Neural cell (in vitro differentiated cells): ENCODE measurements at regions not wholly inside any gene's neighbourhood (a gene's known extent, or its start where the extent isn't known, plus 50 kb on each side); places are given as distances from the start of the nearest gene placed in this dataset.

Experiments
- H2AFZ ChIP-seq: fragments of 200-600, 300-800 bp; sonication (generic), shearing (Covaris generic); 2 replicates; pipeline ENCODE4 v1.6.0; 2014; ENCODE audit warnings: low read depth, mild to moderate bottlenecking, antibody characterized with exemption, low read length, moderate library complexity
- H3F3A ChIP-seq: fragments of 200-600 bp; shearing (Covaris generic); 2 replicates; pipeline ENCODE4 v1.6.1; 2016; ENCODE audit warnings: mild to moderate bottlenecking, moderate library complexity, mixed read lengths, antibody characterized with exemption, low read length; ENCODE audit not compliant: insufficient read depth, poor library complexity, severe bottlenecking
- H3K27ac ChIP-seq: fragments of 200-600, 300-800 bp; sonication (generic), shearing (Covaris generic); 2 replicates; pipeline ENCODE4 v1.5.1; 2014; ENCODE audit warnings: mild to moderate bottlenecking, low read length, moderate library complexity
- H3K27me3 ChIP-seq: fragments of 300-800, 200-600 bp; sonication (generic), shearing (Covaris generic); 2 replicates; pipeline ENCODE4 v1.6.0; 2014; ENCODE audit warnings: mild to moderate bottlenecking, low read depth, low read length, moderate library complexity; ENCODE audit not compliant: insufficient read depth
- H3K36me3 ChIP-seq: fragments of 300-800, 200-600 bp; sonication (generic), shearing (Covaris generic); 2 replicates; pipeline ENCODE4 v1.5.1; 2014; ENCODE audit warnings: mild to moderate bottlenecking, antibody characterized with exemption, low read length, moderate library complexity; ENCODE audit not compliant: insufficient read depth
- H3K4me2 ChIP-seq: fragments of 300-800, 200-600 bp; sonication (generic), shearing (Covaris generic); 2 replicates; pipeline ENCODE4 v1.6.0; 2014; ENCODE audit warnings: mild to moderate bottlenecking, low read length
- H3K4me3 ChIP-seq: fragments of 300-800, 200-600 bp; sonication (generic), shearing (Covaris generic); 2 replicates; pipeline ENCODE4 v1.5.1; 2014; ENCODE audit warnings: mild to moderate bottlenecking, low read length, moderate library complexity
- H3K79me2 ChIP-seq: fragments of 200-600 bp; shearing (Covaris generic); replicated peaks from 2 replicates; pipeline ENCODE4 v1.6.0; 2014; ENCODE audit warnings: mild to moderate bottlenecking, low read length, moderate library complexity; ENCODE audit not compliant: insufficient read depth
- H3K9ac ChIP-seq: fragments of 300-800, 200-600 bp; sonication (generic), shearing (Covaris generic); 2 replicates; pipeline ENCODE4 v1.6.1; 2016; ENCODE audit warnings: mild to moderate bottlenecking, low read length, mixed read lengths
- H3K9me2 ChIP-seq: fragments of 200-600 bp; shearing (Covaris generic); 2 replicates; pipeline ENCODE4 v1.6.1; 2016; ENCODE audit warnings: mild to moderate bottlenecking, low read length, mixed read lengths; ENCODE audit not compliant: insufficient read depth
- H3K9me3 ChIP-seq: fragments of 200-600, 300-800 bp; sonication (generic), shearing (Covaris generic); 2 replicates; pipeline ENCODE4 v1.6.1; 2016; ENCODE audit warnings: mild to moderate bottlenecking, mixed run types, low read length, moderate library complexity, mixed read lengths
- H4K20me1 ChIP-seq: fragments of 200-600 bp; shearing (Covaris generic); 2 replicates; pipeline ENCODE4 v1.6.1; 2016; ENCODE audit warnings: mild to moderate bottlenecking, mixed run types; ENCODE audit not compliant: insufficient read depth
- CTCF ChIP-seq: fragments of 450-650 bp; IDR thresholded peaks from 2 replicates; pipeline ENCODE4 v1.5.1; 2014; ENCODE audit warnings: antibody characterized with exemption, mild to moderate bottlenecking, moderate library complexity; ENCODE audit not compliant: poor library complexity, severe bottlenecking
- EP300 ChIP-seq: fragments of 450-650 bp; conservative IDR thresholded peaks from 2 replicates; pipeline ENCODE4 v1.6.1; 2014; ENCODE audit warnings: antibody characterized with exemption, mild to moderate bottlenecking, moderate library complexity; ENCODE audit not compliant: poor library complexity, severe bottlenecking
- EZH2 ChIP-seq: fragments of 200-600, 300-800 bp; shearing (Covaris generic), sonication (generic); IDR thresholded peaks from 2 replicates; pipeline ENCODE4 v1.6.1; 2014; ENCODE audit warnings: antibody characterized with exemption, low read length, borderline replicate concordance, mild to moderate bottlenecking; ENCODE audit not compliant: insufficient read depth, poor library complexity, severe bottlenecking
- MXI1 ChIP-seq: fragments of 450-650 bp; conservative IDR thresholded peaks from 2 replicates; pipeline ENCODE4 v1.6.1; 2014; ENCODE audit warnings: antibody characterized with exemption, mild to moderate bottlenecking; ENCODE audit not compliant: poor library complexity, severe bottlenecking
- POLR2AphosphoS5 ChIP-seq: IDR thresholded peaks from 2 replicates; pipeline ENCODE4 v1.6.1; 2012
- RAD21 ChIP-seq: fragments of 450-650 bp; conservative IDR thresholded peaks from 2 replicates; pipeline ENCODE4 v1.6.1; 2014; ENCODE audit warnings: antibody characterized with exemption, mild to moderate bottlenecking, moderate library complexity
- REST ChIP-seq: IDR thresholded peaks from 2 replicates; pipeline ENCODE4 v1.6.1; 2012; ENCODE audit warnings: borderline replicate concordance
- SMC3 ChIP-seq: fragments of 450-650 bp; conservative IDR thresholded peaks from 2 replicates; pipeline ENCODE4 v1.6.1; 2014; ENCODE audit warnings: antibody characterized with exemption, mild to moderate bottlenecking, moderate library complexity; ENCODE audit not compliant: poor library complexity
- TAF1 ChIP-seq: IDR thresholded peaks from 2 replicates; pipeline ENCODE4 v1.6.1; 2012; ENCODE audit warnings: low read depth

- Histone ChIP-seq H2AFZ (no peak overlapping the region), H3K27ac (no peak overlapping the region)
These were observed 104.8 kb downstream of the ETS2 start for GRCh38 chr21:38910390-38911067.

GRCh38 chr21:38909929-38910328 lies 104.2 kb downstream of the ETS2 start:
- Histone ChIP-seq H3K79me2 (no peaks in the 10 kb centered on the region), H3K9me3 (no peaks in the 10 kb centered on the region), H3K36me3 (no peaks in the 10 kb centered on the region), H3K9me2 (no peaks in the 10 kb centered on the region), H3K4me2 (no peak overlapping the region), H3F3A (no peaks in the 10 kb centered on the region), H3K4me3 (no peak overlapping the region), H2AFZ (no peak overlapping the region), H4K20me1 (no peaks in the 10 kb centered on the region), H3K27ac (no peak overlapping the region), H3K9ac (no peak overlapping the region), H3K27me3 (peaks cover 6% of the 10 kb centered on the region)
- TF ChIP-seq RAD21 (no peak), EP300 (no peak), TAF1 (no peak), EZH2 (no peak), REST (no peak), SMC3 (no peak), MXI1 (no peak)

More at GRCh38 chr21:38910390-38911067, 104.8 kb downstream of the ETS2 start:
- Histone ChIP-seq H3K79me2 (no peaks in the 10 kb centered on the region), H3K4me2 (no peak overlapping the region), H3K4me3 (no peak overlapping the region), H3K36me3 (no peaks in the 10 kb centered on the region), H3F3A (no peaks in the 10 kb centered on the region), H3K9ac (no peak overlapping the region), H3K9me2 (no peaks in the 10 kb centered on the region), H3K27me3 (peaks cover 6% of the 10 kb centered on the region), H3K9me3 (no peaks in the 10 kb centered on the region), H4K20me1 (no peaks in the 10 kb centered on the region)
- TF ChIP-seq MXI1, result no peak
- TF ChIP-seq RAD21, result no peak
- TF ChIP-seq EP300, result no peak
- TF ChIP-seq SMC3, result no peak
- TF ChIP-seq REST, result no peak
- no peak for TF ChIP-seq POLR2AphosphoS5
- no peak for TF ChIP-seq TAF1
- TF ChIP-seq EZH2, result no peak
- TF ChIP-seq CTCF, result no peak
